Kasumi-1 (cell line): ENCODE measurements at regions not wholly inside any gene's neighbourhood (a gene's known extent, or its start where the extent isn't known, plus 50 kb on each side); places are given as distances from the start of the nearest gene placed in this dataset.

ENCODE experiments used
- DNase-seq, 2 experiments: peaks; one replicate each; lab custom pipeline; 2025; lab: John Stamatoyannopoulos, UW

DNA sequence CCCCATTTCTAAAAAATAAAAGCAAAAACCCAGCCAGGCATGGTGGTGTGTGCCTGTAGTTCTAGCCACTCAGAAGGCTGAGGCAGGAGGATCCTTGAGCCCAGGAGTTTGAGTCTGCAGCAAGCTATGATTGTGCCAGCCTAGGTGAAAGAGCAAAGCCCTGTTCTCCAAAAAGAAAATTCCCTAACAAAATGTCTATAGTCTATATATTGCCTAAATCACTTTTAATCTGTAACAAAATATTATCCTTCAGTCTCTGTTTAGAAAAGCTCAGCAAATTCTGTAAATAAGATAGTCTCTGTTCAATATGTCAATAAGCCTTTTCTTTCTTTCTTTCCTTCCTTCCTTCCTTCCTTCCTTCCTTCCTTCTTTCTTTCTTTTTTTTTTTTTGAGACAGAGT lies 75.8 kb upstream of the ZFP64 start:
- no peak for DNase-seq

DNA sequence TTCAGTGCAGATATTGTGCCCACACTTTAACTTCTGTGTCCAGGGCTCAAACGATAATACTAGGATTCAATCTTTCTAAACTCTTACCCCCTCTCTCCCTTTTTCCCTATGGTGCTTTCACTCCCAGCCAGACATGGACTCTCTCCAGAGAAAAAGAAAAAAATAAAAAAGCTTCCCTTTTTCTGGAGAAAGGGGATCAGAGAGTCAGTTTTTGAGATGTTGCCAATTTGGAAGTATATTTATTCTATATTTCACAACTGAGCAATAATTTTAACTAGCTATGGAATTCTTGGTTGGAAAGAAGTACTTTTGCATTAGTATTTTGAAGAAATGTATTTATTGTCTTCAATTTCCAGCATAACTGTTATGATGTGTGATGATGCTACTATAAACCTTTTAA lies 72.2 kb upstream of the ZFP64 start:
- DNase-seq = no peak

GRCh38 chr20:52261792-52262191 lies 70.2 kb upstream of the ZFP64 start:
- no peak for DNase-seq

GRCh38 chr20:52259295-52259694 lies 67.7 kb upstream of the ZFP64 start:
- no peak for DNase-seq

DNA sequence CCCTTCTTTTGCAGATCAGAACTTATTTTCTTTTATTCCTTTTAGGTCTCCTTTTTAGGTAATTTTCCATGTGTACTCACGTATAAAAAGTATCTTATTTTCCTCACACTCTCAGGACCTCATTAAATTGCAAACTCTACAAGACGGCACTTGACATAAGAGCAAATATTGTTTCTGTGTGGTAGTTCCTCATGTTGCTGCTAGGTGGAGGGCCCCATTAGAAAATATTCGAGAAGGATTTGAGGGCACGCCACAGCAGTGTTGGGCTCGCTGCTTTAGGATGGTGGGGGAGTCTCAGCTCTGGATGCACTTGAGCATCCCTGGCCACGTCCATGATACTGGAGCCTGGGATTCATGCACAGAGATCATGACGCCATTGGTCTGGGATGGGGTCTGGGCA lies 64.9 kb upstream of the ZFP64 start:
- DNase-seq = no peak

GRCh38 chr20:52252664-52253063 lies 61.1 kb upstream of the ZFP64 start:
- DNase-seq = no peak

DNA sequence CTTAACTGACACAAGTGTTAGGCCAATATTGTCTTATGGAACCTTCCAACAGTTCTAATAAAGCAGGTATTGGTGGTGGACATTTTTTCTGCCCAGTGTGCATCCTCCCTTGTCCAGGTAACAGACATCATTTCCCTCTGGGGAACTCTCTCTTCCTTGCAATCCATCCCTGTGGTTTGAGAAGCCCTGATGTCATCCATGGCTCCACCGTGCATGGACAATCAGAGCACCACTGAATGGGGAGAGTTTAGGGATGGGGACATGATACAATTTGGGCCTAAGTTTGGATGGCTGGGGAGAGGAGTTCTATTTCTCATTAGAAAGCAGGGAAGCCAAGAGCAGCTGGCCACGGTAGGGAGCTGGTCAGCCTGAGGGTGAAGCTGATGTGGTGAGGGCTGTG lies 60.2 kb upstream of the ZFP64 start:
- DNase-seq = no peak

DNA sequence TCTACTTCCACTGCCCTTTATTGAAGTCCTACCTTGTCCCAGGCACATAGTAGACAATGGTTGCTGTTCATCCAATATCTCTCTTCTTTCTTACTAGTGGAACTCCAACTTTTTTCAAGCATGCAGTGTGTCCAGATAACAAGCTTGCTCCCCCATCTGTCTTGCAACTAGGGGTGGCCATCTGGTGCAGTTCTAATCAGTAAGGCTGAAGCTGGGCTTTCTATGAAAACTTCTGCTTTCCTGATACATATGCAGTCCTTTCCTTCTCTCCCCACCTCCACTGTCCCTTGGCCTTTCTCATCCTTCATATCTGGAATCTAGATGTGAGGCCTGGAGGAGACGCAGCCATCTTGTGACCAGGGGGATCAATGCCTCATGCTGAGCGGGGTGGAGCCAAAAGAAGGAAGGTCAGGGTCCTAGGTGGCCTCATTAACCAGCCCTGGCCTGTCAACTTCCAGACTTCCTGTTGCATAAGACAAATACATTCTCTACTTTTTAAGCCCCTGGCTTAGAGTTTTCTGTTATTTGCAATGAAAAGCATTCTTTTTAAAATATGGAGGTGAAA lies 59.6 kb upstream of the ZFP64 start:
- DNase-seq = no peak

- no peak for DNase-seq
Measured at GRCh38 chr20:52247548-52247947, 56.0 kb upstream of the ZFP64 start.

DNA sequence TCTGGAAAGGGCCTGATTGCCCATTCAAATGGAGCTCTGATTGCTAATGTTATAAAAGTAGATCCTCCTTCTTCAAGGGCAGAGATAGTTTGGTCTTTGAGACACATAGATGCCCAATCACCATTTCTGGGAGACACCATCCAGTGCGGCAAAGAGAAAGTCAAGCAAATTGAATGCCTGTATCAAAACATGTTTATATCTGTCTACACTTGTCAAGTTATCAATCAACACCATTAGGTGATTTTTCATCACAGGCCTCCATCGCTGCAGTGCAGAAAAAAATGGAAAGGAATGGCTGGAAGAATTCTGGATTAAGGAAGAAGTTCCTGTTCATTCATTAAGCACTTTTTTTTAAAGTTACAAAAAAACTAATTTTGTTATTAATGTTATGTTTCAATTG lies 54.8 kb upstream of the ZFP64 start:
- DNase-seq = no peak

- no peak for DNase-seq
Measured at GRCh38 chr20:52244702-52245101, 53.1 kb upstream of the ZFP64 start.

GRCh38 chr20:52242237-52243230 lies 51.0 kb upstream of the ZFP64 start:
- DNase-seq = peak; percentile 43 to 56
